Tibial nerve (tissue), 3 donors: ENCODE measurements at regions not wholly inside any gene's neighbourhood (a gene's known extent, or its start where the extent isn't known, plus 50 kb on each side); places are given as distances from the start of the nearest gene placed in this dataset.

Experiments
- CTCF ChIP-seq, 5 experiments: fragments of 200-600 bp in 3 of 5; fragments of 450-650 bp in 2 of 5; sonication (generic) in 3 of 5; IDR thresholded peaks; one replicate each; pipeline ENCODE4 v1.5.1; 2016 to 2019; ENCODE audit warnings: antibody characterized with exemption in 5 of 5, mild to moderate bottlenecking in 3 of 5, moderate library complexity in 2 of 5
- POLR2A ChIP-seq, 2 donors: fragments of 450-650 bp; IDR thresholded peaks; one replicate each; pipeline ENCODE4 v1.6.1; 2017; ENCODE audit warnings: antibody characterized with exemption in 2 of 2, mild to moderate bottlenecking in 2 of 2, moderate library complexity in 2 of 2

DNA sequence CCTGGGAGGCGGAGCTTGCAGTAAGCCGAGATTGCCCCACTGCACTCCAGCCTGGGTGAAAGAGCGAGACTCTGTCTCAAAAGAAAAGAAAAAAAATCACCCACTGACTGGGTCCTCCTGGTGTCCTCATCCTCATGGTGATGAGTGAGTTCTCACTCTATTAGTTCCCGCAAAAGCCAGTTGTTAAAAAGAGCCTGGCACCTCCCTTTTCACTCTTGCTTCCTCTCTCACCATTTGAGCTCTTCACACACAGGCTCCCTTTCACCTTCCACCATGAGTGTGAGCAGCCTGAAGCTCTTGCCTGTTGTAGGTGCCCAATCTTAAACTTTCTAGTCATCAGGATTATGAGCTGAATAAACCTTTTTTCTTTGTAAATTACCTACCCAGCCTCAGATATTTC is 176.4 kb downstream of the SLC38A4 start:
- TF ChIP-seq CTCF (IDR thresholded peaks at IDR 0.05) (no peak), POLR2A (IDR thresholded peaks at IDR 0.05) (no peak)
